Stimulated activated naive CD8-positive, alpha-beta T cell treated with anti-CD3 and anti-CD28 coated beads, Interleukin-15, amount 100 ng/mL, for 72 hours (primary cell): ENCODE measurements at regions not wholly inside any gene's neighbourhood (a gene's known extent, or its start where the extent isn't known, plus 50 kb on each side); places are given as distances from the start of the nearest gene placed in this dataset.
A peak's percentile ranks its signal among the peaks of the same experiment; 100 is the strongest.

ENCODE experiments used
- ATAC-seq: fragments of 150-1000 bp; cut with Tn5 transposase; 2 replicates; pipeline ENCODE4 v1.10.0; 2021; ENCODE audit warnings: mild to moderate bottlenecking, moderate library complexity
- DNase-seq, 2 donors: peaks; one replicate each; pipeline ENCODE4 v3.0.0; 2021 to 2022
- H3K27ac Mint-ChIP-seq, 2 donors: one replicate each; pipeline ENCODE4 v1.8.0; 2022; ENCODE audit warnings: mild to moderate bottlenecking in 2 of 2, mixed read lengths in 2 of 2, moderate library complexity in 2 of 2
- H3K27me3 Mint-ChIP-seq: one replicate; pipeline ENCODE4 v1.8.0; 2022; ENCODE audit warnings: mixed read lengths
- H3K4me1 Mint-ChIP-seq: one replicate; pipeline ENCODE4 v1.8.0; 2022; ENCODE audit warnings: mild to moderate bottlenecking, mixed read lengths
- H3K4me3 Mint-ChIP-seq, 2 donors: one replicate each; pipeline ENCODE4 v1.8.0; 2022; ENCODE audit warnings: mild to moderate bottlenecking in 2 of 2, mixed read lengths in 2 of 2, moderate library complexity in 1 of 2
- H3K9me3 Mint-ChIP-seq, 2 donors: one replicate each; pipeline ENCODE4 v1.8.0; 2022; ENCODE audit warnings: mixed read lengths in 2 of 2

GRCh38 chr18:75133721-75134610, 75.0 kb downstream of the PTGR3 start:
- Mint-ChIP-seq H3K4me1 (no peaks in the 10 kb centered on the region), H3K4me3 (no peak overlapping the region), H3K27me3 (no peaks in the 10 kb centered on the region), H3K9me3 (peaks cover 0 to 10% of the 10 kb centered on the region in 2 donors), H3K27ac (no peak overlapping the region)
- DNase-seq (no peak), ATAC-seq (peak; percentile 28)

DNA sequence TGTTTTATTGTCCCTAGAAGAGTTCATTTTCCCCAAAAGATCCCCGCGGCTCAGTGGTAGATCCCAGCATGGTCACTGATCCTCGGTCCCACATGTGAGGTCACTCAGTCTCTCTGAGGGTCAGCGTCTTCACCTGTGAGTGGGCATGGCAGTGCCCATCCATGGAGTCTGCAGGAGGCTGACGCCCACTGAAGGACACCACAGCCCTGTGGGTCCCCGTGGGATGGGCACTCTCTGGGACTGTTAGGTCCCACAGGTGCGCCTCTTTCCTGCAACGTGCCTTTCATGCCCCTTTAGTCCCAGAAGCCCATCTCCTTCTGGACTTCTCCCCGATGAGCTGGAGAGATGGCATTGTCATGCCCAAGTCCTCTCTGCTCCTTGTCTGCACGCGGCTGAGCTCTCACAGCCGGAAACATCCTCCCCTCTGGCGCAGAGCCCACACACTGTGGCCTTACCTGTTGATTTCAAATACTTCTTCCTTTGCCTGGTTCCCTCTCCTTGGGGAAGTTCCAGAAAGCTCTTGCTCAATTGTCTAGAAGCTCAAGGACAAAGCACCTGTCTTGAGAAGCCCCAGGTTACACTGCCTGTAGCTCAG, 75.9 kb downstream of the PTGR3 start:
- ATAC-seq (no peak), DNase-seq (no peak)
- Mint-ChIP-seq H3K4me1 (no peaks in the 10 kb centered on the region), H3K4me3 (no peak overlapping the region), H3K9me3 (peaks cover 0 to 10% of the 10 kb centered on the region in 2 donors), H3K27me3 (no peaks in the 10 kb centered on the region), H3K27ac (no peak overlapping the region)

DNA sequence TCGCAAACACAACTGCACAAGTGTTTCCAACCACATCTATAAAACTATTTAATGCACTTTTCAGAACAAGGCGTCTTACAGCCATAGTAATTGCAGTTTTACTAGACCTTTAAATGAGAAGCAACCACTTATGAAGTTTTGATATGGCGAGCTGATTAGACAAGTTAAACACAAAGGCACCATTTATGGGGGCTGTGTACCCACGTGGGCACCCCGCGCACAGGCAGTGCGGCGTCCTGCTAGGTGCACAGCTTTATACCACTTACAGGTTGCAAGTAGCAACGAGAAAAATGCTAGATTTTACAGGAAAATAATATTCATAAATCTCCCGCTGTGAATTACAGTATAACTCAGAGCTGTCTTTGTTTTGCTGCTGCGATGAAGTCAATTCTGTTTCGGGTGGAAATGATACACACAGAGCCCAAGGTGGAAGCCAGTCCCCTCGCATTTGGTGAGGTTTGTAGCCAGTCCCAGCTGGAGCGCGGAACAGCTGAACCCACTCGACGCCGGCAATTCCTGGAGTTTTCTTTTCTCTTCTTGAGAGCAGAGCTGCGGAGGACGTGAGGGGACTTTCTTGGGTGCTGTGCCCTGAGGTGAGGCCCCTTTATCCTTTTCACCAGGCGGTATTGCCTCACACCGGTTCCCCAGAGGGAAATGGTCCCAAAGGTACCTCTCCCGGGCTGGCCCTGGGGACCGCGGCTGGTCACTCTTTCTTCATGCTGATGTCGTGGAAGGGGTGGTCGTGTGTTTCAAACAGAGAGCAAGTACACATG, 76.7 kb downstream of the PTGR3 start:
- Mint-ChIP-seq H3K27ac (peak overlapping the region in 1 of 2 donors; percentile 38), H3K4me1 (no peaks in the 10 kb centered on the region), H3K9me3 (peaks cover 0 to 10% of the 10 kb centered on the region in 2 donors), H3K4me3 (no peak overlapping the region), H3K27me3 (no peaks in the 10 kb centered on the region)
- DNase-seq (no peak), ATAC-seq (no peak)

GRCh38 chr18:75131381-75132000, 77.4 kb downstream of the PTGR3 start:
- peaks cover 5% of the 10 kb centered on the region for H3K27me3 Mint-ChIP-seq

GRCh38 chr18:75130591-75131328, 78.2 kb downstream of the PTGR3 start:
- H3K4me1 Mint-ChIP-seq: no peaks in the 10 kb centered on the region
- H3K27me3 Mint-ChIP-seq: peaks cover 9% of the 10 kb centered on the region
- H3K27ac Mint-ChIP-seq: no peak overlapping the region
- ATAC-seq (no peak), DNase-seq (no peak)
- peaks cover 0 to 10% of the 10 kb centered on the region in 2 donors for H3K9me3 Mint-ChIP-seq
- H3K4me3 Mint-ChIP-seq: no peak overlapping the region

More at GRCh38 chr18:75131381-75132000, 77.4 kb downstream of the PTGR3 start:
- Mint-ChIP-seq H3K4me3 (no peak overlapping the region), H3K9me3 (peaks cover 0 to 10% of the 10 kb centered on the region in 2 donors), H3K27ac (no peak overlapping the region), H3K4me1 (no peaks in the 10 kb centered on the region)
- no peak for ATAC-seq
- no peak for DNase-seq

DNA sequence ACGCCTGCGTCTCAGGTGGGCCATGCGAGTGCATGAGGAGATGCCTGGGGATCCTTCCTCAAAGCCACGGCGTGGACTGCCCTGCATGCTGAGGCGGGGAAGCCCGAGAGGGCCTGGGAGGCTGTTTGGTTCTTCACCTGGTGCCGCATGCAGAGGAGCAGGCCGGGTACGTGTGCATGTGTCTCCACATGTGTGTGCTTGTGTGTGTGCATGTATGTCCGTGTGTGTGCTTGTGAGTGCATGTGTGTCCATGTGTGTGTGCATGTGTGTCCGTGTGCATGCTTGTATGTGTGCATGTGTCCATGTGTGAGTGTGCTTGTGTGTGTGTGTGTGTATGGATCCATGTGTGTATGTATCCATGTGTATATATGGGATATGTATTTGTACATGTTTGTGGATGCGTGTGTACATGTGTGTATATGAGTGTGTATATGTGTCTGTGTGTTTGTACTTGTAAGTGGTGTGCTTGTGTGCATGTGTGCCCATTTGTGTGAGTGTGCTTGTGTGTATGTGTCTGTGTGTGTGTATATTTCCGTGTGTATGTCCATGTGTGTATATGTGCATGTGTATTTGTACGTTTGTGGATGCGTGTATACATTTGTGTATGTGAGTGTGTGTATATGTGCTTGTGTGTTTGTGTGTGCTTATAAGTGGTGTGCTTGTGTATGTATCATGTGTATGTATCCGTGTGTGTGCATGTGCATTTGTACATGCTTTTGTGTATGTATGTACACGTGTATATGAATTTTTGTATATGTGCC, 79.0 kb downstream of the PTGR3 start:
- ATAC-seq: no peak
- Mint-ChIP-seq H3K9me3 (peaks cover 0 to 10% of the 10 kb centered on the region in 2 donors), H3K4me1 (no peaks in the 10 kb centered on the region), H3K27me3 (peaks cover 9% of the 10 kb centered on the region), H3K27ac (no peak overlapping the region), H3K4me3 (no peak overlapping the region)
- no peak for DNase-seq

DNA sequence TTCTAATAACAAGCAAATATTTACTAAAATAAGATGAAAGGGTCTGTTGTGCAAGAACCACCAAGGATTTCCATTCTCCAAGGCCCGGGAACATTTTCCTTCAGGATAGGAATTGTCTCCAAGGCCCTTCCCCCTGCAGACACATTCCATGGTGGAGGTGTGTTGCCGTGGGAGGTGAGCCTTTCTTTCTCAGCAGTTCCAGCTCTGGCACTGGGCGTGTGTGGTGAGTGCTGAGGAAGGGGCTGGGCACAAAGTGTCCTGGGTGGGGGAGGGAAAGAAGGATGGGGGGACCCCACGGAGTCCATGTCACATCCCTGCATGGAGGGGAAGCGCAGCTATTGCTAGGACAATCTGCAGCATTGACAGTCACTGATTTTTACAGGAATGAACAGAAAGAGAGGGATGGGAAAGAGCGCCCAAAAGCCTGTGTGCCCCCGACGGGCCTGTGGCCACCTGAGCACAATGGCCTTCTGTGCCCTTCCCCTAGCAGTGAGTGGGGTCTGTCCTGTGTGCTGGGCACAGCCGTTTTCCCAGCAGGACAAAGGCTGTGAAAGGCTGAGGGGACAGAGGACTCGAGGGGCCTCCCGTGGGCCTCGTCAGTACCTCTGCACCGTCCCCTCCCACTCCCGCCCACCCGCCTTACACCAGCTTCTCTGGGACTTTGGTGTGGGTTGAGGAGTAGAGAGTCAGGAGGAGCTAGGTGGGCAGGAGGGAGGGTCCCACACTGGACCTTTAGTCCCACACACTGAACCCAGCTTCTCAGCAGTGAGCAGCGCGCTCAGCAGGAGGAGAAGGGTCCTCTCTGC, 79.8 kb downstream of the PTGR3 start:
- no peak overlapping the region for H3K4me3 Mint-ChIP-seq
- H3K4me1 Mint-ChIP-seq: no peaks in the 10 kb centered on the region
- no peak overlapping the region for H3K27ac Mint-ChIP-seq
- ATAC-seq: no peak
- H3K27me3 Mint-ChIP-seq: peaks cover 9% of the 10 kb centered on the region
- peaks cover 0 to 10% of the 10 kb centered on the region in 2 donors for H3K9me3 Mint-ChIP-seq
- DNase-seq: no peak

DNA sequence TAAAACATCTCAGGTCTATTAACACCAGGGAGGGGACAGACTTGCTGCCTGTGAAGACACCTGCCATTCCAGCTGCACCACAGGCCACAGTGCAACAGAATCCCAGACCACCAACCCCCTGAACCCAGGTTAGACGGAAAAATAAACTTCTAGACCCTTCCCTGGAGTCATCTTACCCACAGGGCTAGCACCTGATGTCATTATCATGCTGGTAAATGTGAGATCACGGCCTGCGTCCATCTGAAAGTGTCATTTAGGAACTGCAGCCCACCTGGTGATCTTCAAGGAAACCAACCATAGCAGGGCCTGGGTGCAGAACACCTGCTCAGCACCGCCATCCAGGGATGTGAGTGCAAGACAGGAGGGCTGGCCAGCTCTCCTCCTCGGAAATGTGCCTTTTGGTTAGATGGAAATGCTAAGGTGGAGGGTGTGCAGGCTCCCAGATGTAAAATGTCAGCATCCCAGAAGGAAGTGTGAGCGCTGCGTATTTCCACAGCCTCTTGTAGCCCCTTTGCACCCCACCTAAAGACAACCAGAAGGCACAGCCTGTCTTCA, 80.8 kb downstream of the PTGR3 start:
- Mint-ChIP-seq H3K27ac (peak overlapping the region in 1 of 2 donors; percentile 52), H3K4me1 (no peaks in the 10 kb centered on the region), H3K27me3 (peaks cover 9% of the 10 kb centered on the region), H3K9me3 (peaks cover 0 to 10% of the 10 kb centered on the region in 2 donors), H3K4me3 (no peak overlapping the region)
- ATAC-seq (no peak), DNase-seq (no peak)

GRCh38 chr18:75127143-75128021, 81.6 kb downstream of the PTGR3 start:
- ATAC-seq: no peak
- Mint-ChIP-seq H3K4me1 (no peaks in the 10 kb centered on the region), H3K27me3 (peaks cover 9% of the 10 kb centered on the region), H3K4me3 (no peak overlapping the region), H3K27ac (no peak overlapping the region), H3K9me3 (peaks cover 0 to 10% of the 10 kb centered on the region in 2 donors)
- DNase-seq: no peak

DNA sequence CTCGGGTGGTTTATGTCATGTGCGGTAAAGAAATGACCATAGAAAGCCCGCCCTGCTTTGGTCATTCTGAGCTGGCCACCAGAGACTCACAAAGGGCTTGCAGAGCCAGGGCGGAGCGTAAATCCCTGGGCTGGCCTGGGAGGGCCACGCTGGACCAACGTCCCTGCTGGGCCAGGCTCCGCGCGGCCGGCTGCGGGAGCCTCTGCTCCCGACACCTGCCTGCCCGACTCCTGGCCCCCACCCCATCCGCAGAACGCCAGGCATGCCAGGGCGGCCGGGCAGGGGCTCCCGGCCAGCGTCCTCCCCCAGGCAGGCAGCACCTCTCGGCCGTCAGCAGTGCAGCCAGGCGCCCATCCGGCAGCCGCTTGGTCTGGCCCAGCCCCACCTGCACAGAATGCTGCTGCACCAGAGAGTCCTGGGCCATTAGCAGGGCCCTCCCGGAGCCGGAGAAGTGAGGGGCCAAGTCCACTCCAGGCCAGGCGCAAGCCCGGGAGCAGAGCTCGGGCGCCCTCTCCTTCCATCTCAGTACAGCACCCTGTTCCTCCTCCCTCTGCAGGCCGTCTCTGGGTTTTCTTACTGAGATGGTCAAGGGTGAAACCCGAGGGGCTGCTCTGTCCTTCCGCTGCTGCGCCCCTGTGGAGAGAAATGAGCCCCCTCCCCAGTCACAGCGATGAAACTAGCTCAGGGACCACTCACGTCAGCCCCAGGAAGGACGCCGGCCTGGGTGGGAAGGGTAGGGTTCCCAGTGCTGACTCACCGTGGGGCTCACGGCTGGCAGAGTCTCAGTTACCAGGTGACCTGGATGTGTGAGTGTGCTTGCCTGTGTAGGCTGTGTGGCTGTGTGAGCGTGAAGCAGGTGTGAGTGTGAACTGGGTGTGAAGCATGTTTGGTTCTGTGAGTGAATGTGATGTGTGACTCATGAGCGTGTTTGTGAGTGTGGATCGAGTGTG, 83.3 kb downstream of the PTGR3 start:
- Mint-ChIP-seq H3K4me1 (no peaks in the 10 kb centered on the region), H3K4me3 (no peak overlapping the region), H3K27me3 (peaks cover 9% of the 10 kb centered on the region), H3K27ac (peak overlapping the region in 1 of 2 donors; percentile 9), H3K9me3 (peaks cover 0 to 10% of the 10 kb centered on the region in 2 donors)
- ATAC-seq: peak; percentile 41
- no peak for DNase-seq

- no peak overlapping the region for H3K27ac Mint-ChIP-seq
- peaks cover 0 to 6% of the 10 kb centered on the region in 2 donors for H3K9me3 Mint-ChIP-seq
- ATAC-seq (no peak), DNase-seq (no peak)
- H3K4me1 Mint-ChIP-seq: no peaks in the 10 kb centered on the region
- peaks cover 9% of the 10 kb centered on the region for H3K27me3 Mint-ChIP-seq
- no peak overlapping the region for H3K4me3 Mint-ChIP-seq
These were observed 84.0 kb downstream of the PTGR3 start for GRCh38 chr18:75124991-75125381.

GRCh38 chr18:75124551-75124950, 84.4 kb downstream of the PTGR3 start:
- DNase-seq (no peak), ATAC-seq (no peak)
- H3K4me3 Mint-ChIP-seq: no peak overlapping the region
- H3K27ac Mint-ChIP-seq: no peak overlapping the region
- peaks cover 9% of the 10 kb centered on the region for H3K27me3 Mint-ChIP-seq
- no peaks in the 10 kb centered on the region for H3K4me1 Mint-ChIP-seq
- H3K9me3 Mint-ChIP-seq: peaks cover 0 to 1% of the 10 kb centered on the region in 2 donors
